ENCODE measurements at regions not wholly inside any gene's neighbourhood (a gene's known extent, or its start where the extent isn't known, plus 50 kb on each side); places are given as distances from the start of the nearest gene placed in this dataset.

- TF ChIP-seq CTCF (IDR thresholded peaks at IDR 0.05) (no peak), ZFX (IDR thresholded peaks at IDR 0.05; ENCODE audit: borderline replicate concordance) (no peak)
Measured at GRCh38 chr12:74602881-74603672, 65.4 kb downstream of the ATXN7L3B start.
